Left forelimb (tissue), 1 donor: ENCODE measurements at regions not wholly inside any gene's neighbourhood (a gene's known extent, or its start where the extent isn't known, plus 50 kb on each side); places are given as distances from the start of the nearest gene placed in this dataset.

Source experiments
- DNase-seq: peaks from one replicate; pipeline ENCODE4 v3.0.0-alpha.2; 2018; ENCODE audit warnings: low spot score

- no peak for DNase-seq
Observed at GRCh38 chr13:103430368-103430767, 364.2 kb upstream of the SLC10A2 start.

- DNase-seq: no peak
Observed at GRCh38 chr13:103410002-103410401, 343.8 kb upstream of the SLC10A2 start.

DNA sequence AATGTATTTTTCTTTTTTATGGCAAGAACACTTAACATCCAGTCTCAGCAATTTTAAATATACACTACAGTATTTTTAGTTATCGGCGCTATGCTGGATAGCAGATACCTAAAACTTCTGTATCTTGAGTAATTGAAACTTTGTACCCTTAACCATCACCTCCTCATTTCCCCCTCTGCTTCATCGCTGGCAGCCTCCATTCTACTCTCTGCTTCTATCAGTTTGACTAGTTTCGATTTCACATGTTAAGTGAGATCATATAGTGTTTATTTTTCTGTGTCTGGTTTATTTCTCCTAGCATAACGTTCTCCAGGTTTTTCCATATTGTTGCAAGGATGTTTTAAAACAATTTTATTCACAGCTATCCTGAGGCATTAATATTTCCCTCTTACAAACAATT is 340.8 kb upstream of the SLC10A2 start:
- DNase-seq: no peak

DNA sequence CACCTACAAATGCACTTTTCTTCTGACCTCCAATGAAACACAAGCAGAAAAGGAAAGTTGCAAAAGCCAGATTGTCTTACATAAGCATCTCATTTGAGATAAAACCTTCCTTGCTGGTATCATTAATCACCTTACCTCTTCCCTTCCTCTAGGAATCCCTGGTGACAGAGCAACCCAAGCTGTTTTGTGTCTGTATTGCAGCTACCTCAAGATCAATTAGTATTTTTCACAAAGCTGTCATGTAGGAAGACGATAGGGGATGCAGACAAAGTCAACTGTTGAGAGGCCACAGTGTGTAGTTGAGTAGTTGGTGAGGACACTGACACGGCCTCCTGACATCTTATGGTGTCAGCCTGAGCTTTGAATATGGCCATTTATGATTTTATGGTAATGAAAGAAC is 339.1 kb upstream of the SLC10A2 start:
- DNase-seq: no peak

DNA sequence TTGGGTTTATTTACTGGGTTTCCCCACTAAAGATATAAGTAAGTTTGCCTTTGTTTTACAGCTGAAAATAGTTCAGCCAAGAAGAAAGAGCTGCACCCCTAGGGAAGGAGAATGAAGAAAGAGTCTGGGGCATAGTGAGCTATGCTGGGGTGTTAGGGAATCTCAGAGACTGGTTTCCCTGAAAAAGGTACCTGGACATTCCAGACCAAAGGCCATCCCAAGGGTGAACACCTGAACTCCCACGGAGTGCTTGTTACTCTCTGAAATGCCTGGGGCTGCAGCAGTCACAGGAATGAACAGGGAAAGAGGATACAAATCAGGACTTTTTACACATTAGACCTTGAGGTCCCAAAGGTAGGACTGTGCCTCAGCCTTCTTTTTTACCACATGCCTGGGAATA is 337.6 kb upstream of the SLC10A2 start:
- DNase-seq: no peak

- DNase-seq: no peak
Observed at GRCh38 chr13:103403148-103403740, 337.0 kb upstream of the SLC10A2 start.

DNA sequence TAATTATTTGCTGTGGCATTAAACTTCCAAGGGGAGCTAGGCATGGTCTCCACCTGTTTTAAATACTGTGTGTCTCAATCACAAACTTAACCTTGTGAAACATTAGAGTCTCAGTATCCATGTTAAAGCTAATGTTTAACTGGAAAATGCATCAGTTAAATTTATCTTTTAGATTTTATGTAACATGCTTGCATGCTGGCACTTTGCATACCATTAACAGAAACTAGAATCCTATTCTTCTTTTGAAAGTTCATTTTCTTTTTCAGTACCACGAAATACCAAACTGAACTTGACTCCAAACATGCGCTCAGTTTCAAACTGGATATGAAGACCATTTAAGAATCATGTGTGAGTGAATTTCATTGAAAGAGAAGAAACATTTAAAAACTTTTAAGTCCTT is 328.9 kb upstream of the SLC10A2 start:
- no peak for DNase-seq

GRCh38 chr13:103394618-103395017 is 328.4 kb upstream of the SLC10A2 start:
- no peak for DNase-seq

DNA sequence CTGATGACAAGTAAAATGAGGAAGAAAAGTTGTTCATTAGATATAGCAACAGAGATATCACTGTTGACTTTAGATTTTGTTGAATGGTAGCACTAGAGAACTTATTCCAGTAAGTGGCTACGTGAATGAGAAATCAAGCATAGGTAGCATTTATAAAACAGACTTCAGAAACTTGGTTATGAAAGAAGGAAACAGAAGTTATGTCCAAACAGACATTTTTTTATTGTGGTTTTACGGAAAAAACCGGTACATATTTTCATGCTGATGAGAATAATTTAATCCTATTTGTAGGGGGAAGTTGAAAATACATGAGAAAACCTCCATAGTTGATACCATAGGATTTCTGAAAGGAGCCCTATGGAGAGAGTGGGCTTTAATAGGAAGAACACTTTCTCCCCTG is 325.7 kb upstream of the SLC10A2 start:
- DNase-seq: no peak

DNA sequence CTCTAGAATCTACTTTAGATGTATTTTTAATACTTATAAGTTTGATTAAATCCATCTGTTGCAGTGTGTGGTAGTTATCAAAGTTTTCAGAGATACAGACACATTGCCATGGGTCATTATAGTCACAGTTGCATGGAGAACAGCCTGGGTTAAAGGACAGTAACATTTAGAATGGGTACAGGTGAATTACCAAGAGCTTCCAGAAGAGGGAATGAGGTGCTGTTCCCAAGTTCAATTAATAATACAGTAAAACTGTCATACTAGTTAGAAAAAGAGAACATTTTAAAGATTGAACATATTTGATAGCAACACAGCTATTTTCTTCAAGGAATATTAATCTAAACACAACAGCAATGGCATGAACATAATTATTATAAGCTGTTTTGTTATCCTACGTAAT is 322.6 kb upstream of the SLC10A2 start:
- no peak for DNase-seq

DNA sequence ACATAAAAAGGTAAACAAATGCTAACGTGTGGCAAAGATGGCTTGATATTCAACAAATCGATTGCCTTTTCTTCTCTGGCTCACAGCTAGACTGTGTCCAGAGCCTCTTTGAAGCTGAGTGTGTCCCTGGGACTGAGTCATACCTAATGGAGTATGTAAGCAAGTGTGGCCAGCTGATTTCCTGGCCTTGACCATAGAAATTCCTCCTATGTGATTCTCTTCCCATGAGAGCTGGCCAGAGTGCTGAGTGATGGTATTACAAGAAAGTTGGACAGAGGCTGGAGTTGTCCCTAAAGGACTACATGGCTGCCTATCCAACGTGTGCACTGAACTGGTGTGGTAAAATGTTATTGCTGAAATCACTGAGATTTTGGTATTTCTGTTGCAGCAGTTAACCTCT is 320.1 kb upstream of the SLC10A2 start:
- DNase-seq: no peak

- DNase-seq: no peak
Observed at GRCh38 chr13:103373916-103374315, 307.7 kb upstream of the SLC10A2 start.

GRCh38 chr13:103371271-103371670 is 305.1 kb upstream of the SLC10A2 start:
- DNase-seq: no peak

GRCh38 chr13:103370790-103371189 is 304.6 kb upstream of the SLC10A2 start:
- DNase-seq: no peak

DNA sequence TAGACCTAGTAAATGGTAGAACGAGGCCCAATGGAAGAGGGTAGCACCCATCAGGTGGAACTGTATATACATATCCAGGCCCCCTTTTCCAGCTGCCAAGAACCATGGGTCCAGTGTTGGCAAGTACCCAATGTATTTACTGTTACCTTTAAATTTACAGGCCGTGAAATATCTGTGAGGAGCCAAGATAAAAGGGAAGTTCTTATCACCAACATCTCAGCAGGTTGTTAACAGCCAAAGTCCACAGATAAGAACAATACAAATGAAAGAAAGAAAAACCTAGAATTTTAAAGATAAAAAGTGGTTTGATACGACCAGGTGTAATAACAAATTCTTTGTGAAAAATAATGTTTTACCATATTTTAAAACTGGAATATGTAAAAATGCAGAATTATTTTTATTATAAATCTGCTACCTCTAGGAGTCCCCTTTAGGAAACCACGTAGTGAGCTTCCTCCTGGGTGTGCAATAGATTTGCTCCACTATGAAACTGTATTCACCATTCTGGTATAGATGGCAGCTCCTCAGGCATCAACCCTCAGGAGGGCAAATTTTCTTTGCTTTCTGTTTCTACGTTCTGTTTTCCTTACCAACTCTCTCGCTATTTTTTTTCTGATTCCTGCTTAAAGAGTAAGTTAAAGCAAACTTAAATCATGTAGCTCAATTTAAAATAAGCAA is 292.2 kb upstream of the SLC10A2 start:
- DNase-seq: no peak

- no peak for DNase-seq
Observed at GRCh38 chr13:103356226-103356864, 290.1 kb upstream of the SLC10A2 start.

DNA sequence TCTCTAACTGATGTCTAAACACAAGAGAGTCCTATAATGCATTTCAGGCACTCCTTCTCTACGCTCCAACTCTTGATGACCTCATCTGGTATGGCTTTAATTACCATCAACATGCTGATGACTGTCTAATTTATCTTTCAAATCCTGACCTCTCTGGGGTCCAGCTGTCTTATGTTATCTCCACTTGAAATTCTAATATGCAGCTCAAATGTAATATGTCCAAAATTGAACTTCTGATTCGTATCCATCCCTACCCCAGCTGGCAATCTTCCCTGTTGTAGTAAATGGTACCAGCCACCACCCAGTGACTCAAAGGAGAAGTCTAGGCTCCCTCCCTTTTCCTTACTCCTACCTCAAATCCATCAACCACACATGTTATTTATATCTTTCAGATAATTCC is 288.0 kb upstream of the SLC10A2 start:
- DNase-seq: no peak

DNA sequence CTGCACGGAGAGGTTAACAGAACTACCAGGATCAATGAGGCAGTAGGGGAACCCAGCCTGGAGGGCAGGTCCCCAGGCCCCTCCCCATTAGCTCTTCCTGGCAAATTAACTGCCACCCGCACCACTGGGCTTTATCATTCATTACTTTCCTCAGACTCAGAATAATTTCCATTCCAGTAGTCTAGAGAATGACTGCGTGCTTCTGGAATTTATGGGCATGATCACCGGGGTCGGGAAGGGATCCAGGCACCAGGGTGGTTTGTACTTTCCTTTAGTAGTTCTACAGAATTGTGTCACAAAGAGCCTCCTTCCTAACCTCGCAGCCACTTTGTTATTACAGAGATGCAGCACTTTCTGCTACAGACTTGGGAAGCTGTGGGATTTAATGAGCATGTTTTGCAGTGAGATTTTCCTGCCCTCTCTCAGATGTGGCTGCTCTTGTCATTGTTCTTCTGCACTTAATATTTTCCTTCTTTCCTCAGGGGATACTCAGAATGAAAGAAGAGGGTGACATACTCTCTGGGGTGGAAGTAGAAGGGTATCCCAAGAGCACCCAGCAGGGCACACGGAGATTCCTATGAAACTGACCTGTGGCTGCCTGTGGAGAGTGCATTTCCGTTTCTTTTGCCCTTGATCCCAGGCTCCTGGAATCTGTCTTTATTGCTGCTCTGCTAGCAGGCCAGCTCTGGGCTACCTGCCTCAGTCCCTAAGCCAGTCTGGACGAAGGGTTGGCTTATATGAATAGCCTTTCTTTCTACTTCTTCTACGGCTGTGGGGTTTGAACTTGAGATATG is 285.0 kb upstream of the SLC10A2 start:
- DNase-seq: no peak

DNA sequence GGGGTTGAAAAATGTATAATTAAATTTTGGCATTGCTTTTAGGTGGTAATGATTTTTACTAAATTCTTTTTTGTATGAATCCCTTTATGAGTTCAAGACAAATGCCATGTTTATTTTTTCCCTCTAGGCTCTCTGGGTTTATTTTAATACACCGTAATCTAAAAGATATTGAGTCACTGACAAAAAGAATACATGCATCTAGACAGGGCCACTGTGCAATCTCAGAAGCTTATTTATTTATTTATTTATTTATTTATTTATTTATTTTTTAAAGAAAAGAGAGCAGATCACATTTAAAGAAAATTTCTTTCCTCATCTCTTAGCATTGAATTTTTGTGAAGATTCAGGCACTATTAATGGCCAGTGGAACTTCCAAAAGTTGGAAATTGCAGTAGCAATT is 283.9 kb upstream of the SLC10A2 start:
- no peak for DNase-seq

DNA sequence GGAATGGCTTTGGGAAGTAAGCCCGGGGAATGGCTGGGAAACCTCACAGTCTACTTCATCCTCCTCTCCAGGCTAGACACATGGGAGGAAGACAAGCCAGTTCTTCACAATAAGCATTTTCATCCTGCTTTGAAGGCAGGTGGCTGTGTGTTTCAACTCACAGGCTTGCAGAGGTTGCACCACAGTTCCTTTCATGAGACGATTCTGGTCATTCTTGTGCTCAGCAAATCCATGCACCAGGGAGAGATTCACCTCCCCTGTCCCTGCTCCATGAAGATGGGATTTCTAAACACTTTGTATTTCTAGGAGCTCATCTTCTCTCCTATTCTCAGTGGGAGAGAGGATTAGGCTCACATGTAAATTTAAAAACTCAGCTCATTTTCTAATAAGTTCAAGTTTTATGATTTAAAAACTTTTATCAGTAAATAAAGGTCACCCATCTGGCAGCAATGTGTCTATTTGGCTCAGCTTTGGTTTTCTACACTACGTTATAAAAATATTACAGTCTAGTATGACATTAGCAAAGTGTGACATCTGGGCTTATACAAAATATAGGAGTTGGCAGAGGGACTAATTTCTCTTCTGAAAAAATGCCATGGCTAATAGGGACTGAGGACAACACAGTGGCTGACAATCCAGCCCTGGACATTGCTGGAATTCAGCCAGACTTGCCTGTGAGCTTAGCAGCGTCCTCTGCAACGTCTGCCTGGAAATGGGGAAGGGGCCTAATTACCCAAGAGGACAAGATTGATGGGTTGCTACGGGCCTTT is 283.2 kb upstream of the SLC10A2 start:
- no peak for DNase-seq

- no peak for DNase-seq
Observed at GRCh38 chr13:103335241-103335640, 269.0 kb upstream of the SLC10A2 start.

DNA sequence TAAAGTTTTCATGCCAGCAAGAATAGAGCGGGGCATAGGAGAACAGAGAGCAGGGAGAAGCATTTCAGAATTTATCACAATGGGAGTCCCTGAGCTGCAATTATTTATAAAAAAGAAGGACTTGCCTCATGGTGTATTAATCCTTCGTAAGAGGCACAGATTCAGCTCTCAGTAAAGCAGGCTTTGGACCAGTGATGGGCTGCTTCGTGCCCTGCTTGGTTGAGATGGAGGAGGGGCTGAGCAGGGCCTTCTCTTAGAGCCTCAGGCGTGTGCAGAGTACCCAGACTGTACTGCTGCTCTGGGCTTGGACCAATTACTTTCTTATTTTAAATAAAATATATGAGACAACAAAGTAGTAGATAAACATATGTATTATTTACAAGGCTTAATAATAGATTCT is 265.7 kb upstream of the SLC10A2 start:
- DNase-seq: no peak
